Endodermal cell (in vitro differentiated cells): ENCODE measurements at regions not wholly inside any gene's neighbourhood (a gene's known extent, or its start where the extent isn't known, plus 50 kb on each side); places are given as distances from the start of the nearest gene placed in this dataset.

ENCODE experiments used
- DNase-seq: peaks from one replicate; pipeline ENCODE4 v3.0.0-alpha.2; 2017
- H3K27ac ChIP-seq: 2 replicates; pipeline ENCODE4 v1.5.1; 2013; ENCODE audit warnings: mild to moderate bottlenecking, low read depth, low read length, moderate library complexity
- H3K27me3 ChIP-seq: 2 replicates; pipeline ENCODE4 v1.6.1; 2013; ENCODE audit warnings: mild to moderate bottlenecking, low read length, moderate library complexity; ENCODE audit not compliant: insufficient read depth, control insufficient read depth, poor library complexity, severe bottlenecking
- H3K36me3 ChIP-seq: 2 replicates; pipeline ENCODE4 v1.7.0; 2013; ENCODE audit warnings: mild to moderate bottlenecking, low read length, moderate library complexity; ENCODE audit not compliant: control insufficient read depth, insufficient read depth
- H3K4me1 ChIP-seq: one replicate; pipeline ENCODE4 v1.7.0; 2013; ENCODE audit warnings: low read length; ENCODE audit not compliant: control insufficient read depth, insufficient read depth
- H3K4me3 ChIP-seq: 2 replicates; pipeline ENCODE4 v1.5.1; 2013; ENCODE audit warnings: mild to moderate bottlenecking, low read length, moderate library complexity
- H3K9ac ChIP-seq: 2 replicates; pipeline ENCODE4 v1.6.1; 2013; ENCODE audit warnings: mild to moderate bottlenecking, low read length, moderate library complexity; ENCODE audit not compliant: poor library complexity, severe bottlenecking; ENCODE audit errors: extremely low read depth
- H3K9me3 ChIP-seq: 2 replicates; pipeline ENCODE4 v1.6.1; 2013; ENCODE audit warnings: mild to moderate bottlenecking, low read length, moderate library complexity; ENCODE audit not compliant: control insufficient read depth
- H3K27ac Mint-ChIP-seq: 2 replicates; pipeline ENCODE4 v1.8.0; 2020; ENCODE audit warnings: mixed read lengths
- H3K27me3 Mint-ChIP-seq: 2 replicates; pipeline ENCODE4 v1.8.0; 2021; ENCODE audit warnings: mild to moderate bottlenecking, mixed read lengths; ENCODE audit not compliant: insufficient read depth
- H3K36me3 Mint-ChIP-seq: 2 replicates; pipeline ENCODE4 v1.8.0; 2020; ENCODE audit warnings: low read depth, mixed read lengths
- H3K4me1 Mint-ChIP-seq: 2 replicates; pipeline ENCODE4 v1.8.0; 2020; ENCODE audit warnings: mixed read lengths
- H3K4me3 Mint-ChIP-seq: 2 replicates; pipeline ENCODE4 v1.8.0; 2020; ENCODE audit warnings: mild to moderate bottlenecking, moderate library complexity, mixed read lengths
- H3K9me3 Mint-ChIP-seq: 2 replicates; pipeline ENCODE4 v1.8.0; 2020; ENCODE audit warnings: mild to moderate bottlenecking, mixed read lengths
- WGBS, 2 experiments: methylation state at CpG; one replicate each; pipeline versions ENCODE4 v1.1.5 to v1.1.7; 2013; ENCODE audit warnings: missing lambda C conversion rate in 2 of 2, mixed read lengths in 1 of 2; ENCODE audit not compliant: insufficient coverage in 1 of 2, insufficient read length in 1 of 2; 5-methylcytosine and 5-hydroxymethylcytosine counted together
- TF ChIP-seq, protein P1 (sequence below): fragments of 200-600 bp; sonication (generic); conservative IDR thresholded peaks from 2 replicates; pipeline ENCODE4 v1.5.0; 2021; ENCODE audit warnings: antibody characterized with exemption, mild to moderate bottlenecking

DNA sequence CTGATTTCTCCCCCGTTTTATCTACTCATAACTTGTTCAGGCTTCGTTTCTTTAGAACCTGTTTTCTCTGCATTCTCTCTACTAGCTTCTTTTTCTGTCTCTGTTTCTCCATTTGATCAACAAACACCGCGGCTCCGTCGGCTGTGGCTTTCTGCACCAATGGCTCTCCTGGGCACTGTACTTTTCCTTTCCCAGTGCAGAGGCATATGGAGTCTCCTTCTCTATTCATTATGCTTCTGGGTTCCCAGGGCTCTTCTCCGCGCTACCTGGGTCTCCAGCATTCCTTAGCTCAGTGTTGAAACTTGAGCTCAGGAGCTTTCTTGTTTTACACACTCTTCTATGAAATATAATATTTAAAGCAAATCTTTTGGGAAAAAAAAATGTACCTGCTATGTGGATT is 196.6 kb upstream of the SOX11 start:
- no peaks in the 10 kb centered on the region for H3K36me3 ChIP-seq
- WGBS, 2 experiments = 84 to 97% methylated on average over 6 to 8 of the region's 8 CpGs
- peak overlapping the region; percentile 6 for H3K27ac ChIP-seq
- H3K9ac ChIP-seq = no peak overlapping the region
- Mint-ChIP-seq H3K36me3 (no peaks in the 10 kb centered on the region), H3K27ac (no peak overlapping the region), H3K4me1 (peaks cover 33% of the 10 kb centered on the region), H3K27me3 (peaks cover 72% of the 10 kb centered on the region), H3K9me3 (peaks cover 4% of the 10 kb centered on the region), H3K4me3 (peak overlapping the region; percentile 16)
- peak overlapping the region; percentile 49 for H3K4me3 ChIP-seq
- H3K4me1 ChIP-seq = peaks cover 17% of the 10 kb centered on the region
- peaks cover 16% of the 10 kb centered on the region for H3K27me3 ChIP-seq
- H3K9me3 ChIP-seq = no peaks in the 10 kb centered on the region
- TF ChIP-seq, protein P1, sequence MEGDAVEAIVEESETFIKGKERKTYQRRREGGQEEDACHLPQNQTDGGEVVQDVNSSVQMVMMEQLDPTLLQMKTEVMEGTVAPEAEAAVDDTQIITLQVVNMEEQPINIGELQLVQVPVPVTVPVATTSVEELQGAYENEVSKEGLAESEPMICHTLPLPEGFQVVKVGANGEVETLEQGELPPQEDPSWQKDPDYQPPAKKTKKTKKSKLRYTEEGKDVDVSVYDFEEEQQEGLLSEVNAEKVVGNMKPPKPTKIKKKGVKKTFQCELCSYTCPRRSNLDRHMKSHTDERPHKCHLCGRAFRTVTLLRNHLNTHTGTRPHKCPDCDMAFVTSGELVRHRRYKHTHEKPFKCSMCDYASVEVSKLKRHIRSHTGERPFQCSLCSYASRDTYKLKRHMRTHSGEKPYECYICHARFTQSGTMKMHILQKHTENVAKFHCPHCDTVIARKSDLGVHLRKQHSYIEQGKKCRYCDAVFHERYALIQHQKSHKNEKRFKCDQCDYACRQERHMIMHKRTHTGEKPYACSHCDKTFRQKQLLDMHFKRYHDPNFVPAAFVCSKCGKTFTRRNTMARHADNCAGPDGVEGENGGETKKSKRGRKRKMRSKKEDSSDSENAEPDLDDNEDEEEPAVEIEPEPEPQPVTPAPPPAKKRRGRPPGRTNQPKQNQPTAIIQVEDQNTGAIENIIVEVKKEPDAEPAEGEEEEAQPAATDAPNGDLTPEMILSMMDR = no peak
- DNase-seq = no peak

DNA sequence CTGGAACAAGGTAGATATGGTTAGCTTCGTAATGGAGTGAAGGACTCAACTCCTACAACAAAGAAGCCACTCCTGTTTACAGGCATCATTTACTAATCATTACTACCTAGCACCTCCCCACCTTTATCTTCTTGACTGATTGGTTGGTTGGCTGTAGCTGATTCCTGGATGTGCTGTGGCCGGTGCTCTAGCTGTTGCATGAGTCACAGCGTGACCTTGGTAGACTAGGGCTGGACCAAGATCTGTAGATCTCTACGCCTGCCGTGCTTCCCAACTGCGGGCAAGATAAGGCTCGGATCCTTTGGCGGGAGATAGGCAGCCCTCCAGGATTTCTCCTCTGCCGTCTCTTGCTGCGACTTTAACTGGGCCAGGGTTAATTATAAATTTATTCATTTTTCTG is 194.3 kb upstream of the SOX11 start:
- H3K9me3 Mint-ChIP-seq = peaks cover 4% of the 10 kb centered on the region
- H3K27me3 Mint-ChIP-seq = peaks cover 71% of the 10 kb centered on the region

DNA sequence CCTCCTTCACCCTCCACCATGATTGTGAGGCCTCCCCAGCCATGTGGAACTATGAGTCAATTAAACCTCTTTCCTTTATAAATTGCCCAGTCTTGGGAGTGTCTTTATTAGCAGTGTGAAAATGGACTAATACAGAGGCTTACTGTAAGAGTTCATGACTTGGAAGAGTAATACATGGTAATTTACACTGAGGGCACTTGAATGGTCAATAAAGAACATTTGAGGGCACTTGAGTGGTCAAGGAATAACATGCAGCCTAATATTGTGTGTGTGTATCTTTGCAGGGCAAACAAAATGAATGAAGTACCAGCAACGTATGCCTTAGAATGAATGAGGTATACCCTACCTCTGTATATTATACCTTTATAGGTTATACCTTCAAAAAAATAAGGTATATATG is 190.4 kb upstream of the SOX11 start:
- H3K9ac ChIP-seq = no peak overlapping the region
- no peak overlapping the region for H3K4me3 ChIP-seq
- Mint-ChIP-seq H3K27ac (no peak overlapping the region), H3K27me3 (peaks cover 59% of the 10 kb centered on the region), H3K4me1 (peaks cover 10% of the 10 kb centered on the region), H3K4me3 (no peak overlapping the region), H3K36me3 (no peaks in the 10 kb centered on the region), H3K9me3 (peaks cover 4% of the 10 kb centered on the region)
- TF ChIP-seq, protein P1 = no peak
- no peak for DNase-seq
- H3K27me3 ChIP-seq = peaks cover 13% of the 10 kb centered on the region
- peaks cover 7% of the 10 kb centered on the region for H3K4me1 ChIP-seq
- no peaks in the 10 kb centered on the region for H3K9me3 ChIP-seq
- H3K27ac ChIP-seq = no peak overlapping the region
- WGBS, 2 experiments = no CpG with 5 or more reads among the region's 1 CpG
- H3K36me3 ChIP-seq = no peaks in the 10 kb centered on the region

More for the DNA sequence above, 194.3 kb upstream of the SOX11 start:
- no peak overlapping the region for H3K27ac Mint-ChIP-seq
- no peak overlapping the region for H3K9ac ChIP-seq
- H3K36me3 ChIP-seq = no peaks in the 10 kb centered on the region
- DNase-seq = peak; percentile 55
- peaks cover 13% of the 10 kb centered on the region for H3K27me3 ChIP-seq
- H3K4me3 Mint-ChIP-seq = no peak overlapping the region
- peaks cover 31% of the 10 kb centered on the region for H3K4me1 Mint-ChIP-seq
- H3K4me1 ChIP-seq = peaks cover 17% of the 10 kb centered on the region
- TF ChIP-seq, protein P1 = no peak
- no peak overlapping the region for H3K4me3 ChIP-seq
- WGBS, 2 experiments = 81 to 82% methylated on average over 4 to 10 of the region's 10 CpGs
- no peak overlapping the region for H3K27ac ChIP-seq
- no peaks in the 10 kb centered on the region for H3K36me3 Mint-ChIP-seq
- no peaks in the 10 kb centered on the region for H3K9me3 ChIP-seq
